Posterior vena cava (tissue), 2 donors: ENCODE measurements at regions not wholly inside any gene's neighbourhood (a gene's known extent, or its start where the extent isn't known, plus 50 kb on each side); places are given as distances from the start of the nearest gene placed in this dataset.
"Not testable (repeated sequence)": the region's sequence is repeated elsewhere in the genome, so short reads cannot be mapped to it uniquely, and the experiment has no call there.

ENCODE experiments used
- DNase-seq: peaks from one replicate; pipeline ENCODE4 v3.0.0-alpha.2; 2020; ENCODE audit warnings: low spot score
- intact Hi-C, 2 donors: fragments of 100-400 bp; cut with DNase I; formaldehyde crosslinking; loops; one replicate each; pipeline versions ENCODE4 v1.14.1 to v1.14.2; 2022 to 2023
- donor health status: DM: yes; HTN: yes; CAD: no.
- donor health status: DM: yes; HTN: yes; CAD: no.

GRCh38 chr10:93216341-93216985 lies 142.8 kb downstream of the CYP26A1 start:
- DNase-seq, result no peak
- intact Hi-C loops, result no loop called here

DNA sequence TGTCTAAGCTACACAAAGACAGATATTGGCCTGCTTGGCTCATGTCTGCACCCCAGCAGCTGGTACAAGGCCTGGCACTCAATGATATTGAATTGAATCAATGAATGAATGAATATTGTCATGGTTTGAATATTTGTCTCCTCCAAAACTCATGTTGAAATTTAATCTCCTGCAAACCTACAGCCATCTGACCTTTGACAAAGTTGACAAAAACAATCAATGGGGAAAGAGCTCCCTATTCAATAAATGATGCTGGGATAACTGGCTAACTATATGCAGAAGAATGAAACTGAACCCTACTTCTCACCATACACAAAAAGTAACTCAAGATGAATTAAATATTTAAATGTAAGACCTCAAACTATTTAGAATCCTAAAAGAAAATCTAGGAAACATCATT lies 144.7 kb downstream of the CYP26A1 start:
- intact Hi-C loops, result no loop called here
- no peak for DNase-seq

DNA sequence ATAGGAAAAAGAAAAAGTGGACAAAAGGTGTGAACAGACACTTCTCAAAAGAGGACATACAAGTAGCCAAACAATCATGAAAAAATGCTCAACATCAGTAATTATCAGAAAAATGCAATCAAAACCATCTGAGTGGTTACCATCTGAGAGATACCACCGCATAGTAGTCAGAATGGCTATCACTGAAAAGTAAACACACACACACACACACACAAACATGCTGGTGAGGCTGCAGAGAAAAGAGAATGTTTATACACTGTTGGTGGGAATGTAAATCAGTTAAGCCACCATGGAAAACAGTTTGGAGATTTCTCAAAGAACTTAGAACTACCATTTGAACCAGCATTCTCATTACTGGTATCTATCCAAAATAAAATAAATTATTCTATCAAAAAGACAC lies 145.7 kb downstream of the CYP26A1 start:
- intact Hi-C loops, result no loop called here
- no peak for DNase-seq

DNA sequence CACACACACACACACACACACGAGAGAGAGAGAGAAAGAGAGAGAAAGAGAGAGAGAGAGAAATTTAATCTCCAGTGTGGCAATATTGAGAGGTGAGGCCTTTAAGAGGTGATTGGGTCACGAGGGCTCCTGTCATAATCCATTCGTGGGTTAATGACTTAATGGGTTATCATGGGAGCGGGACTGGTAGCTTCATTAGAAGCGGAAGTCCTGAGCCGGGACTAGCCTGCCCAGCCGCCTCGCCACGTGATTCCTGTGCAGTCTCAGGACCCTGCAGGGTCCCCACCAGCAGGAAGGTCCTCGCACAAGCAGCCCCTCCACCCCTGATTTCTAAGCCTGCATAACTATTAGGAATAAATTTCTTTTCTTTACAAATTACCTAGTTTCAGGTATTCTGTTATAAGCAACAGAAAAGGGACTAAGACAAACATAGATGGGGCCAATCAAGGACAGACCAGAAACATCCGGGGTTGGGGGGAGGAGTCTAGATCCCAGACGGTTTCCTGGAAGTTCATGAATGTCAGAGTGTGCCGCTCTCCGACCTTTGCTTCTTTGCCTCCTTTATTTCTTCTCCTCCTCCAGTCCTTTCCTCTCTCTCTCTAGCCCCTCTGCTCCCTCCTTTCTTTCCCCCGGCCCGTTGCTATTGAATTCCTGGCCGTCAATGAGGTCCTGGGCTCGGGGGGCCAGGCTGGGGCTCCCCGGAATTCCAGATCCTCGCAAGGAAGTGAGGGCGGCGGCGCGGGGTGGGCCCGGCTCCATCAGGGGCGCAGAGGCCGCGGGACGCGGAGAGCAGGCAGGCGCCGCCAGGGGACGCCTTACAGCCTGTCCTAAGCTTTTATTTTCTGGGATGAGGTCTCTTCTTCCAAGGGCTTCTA lies 146.8 kb downstream of the CYP26A1 start:
- intact Hi-C loops, result loop anchor here in 1 of 2 donors (5.0 kb wide), 1 partner anchor 1578 kb away; no protein-coding TSS in a partner anchor
- no peak for DNase-seq

DNA sequence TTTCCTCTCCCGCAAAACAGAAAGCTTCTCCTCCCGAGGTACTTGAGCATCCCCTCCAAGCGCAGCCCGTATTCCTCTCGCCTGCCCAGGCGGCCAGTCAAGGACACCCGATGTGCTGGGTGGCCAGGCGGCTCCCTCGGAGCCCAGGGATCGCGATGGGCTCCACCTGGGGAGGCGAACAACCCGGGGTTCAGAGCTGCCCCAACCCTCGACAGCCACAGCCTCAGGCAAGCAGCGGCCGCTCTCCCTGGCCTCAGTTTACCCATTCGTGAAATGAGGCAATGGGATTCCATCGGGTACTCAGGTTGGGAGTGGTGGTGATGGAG lies 147.4 kb downstream of the CYP26A1 start:
- DNase-seq, result no peak
- intact Hi-C loops, result loop anchor here in 1 of 2 donors (5.0 kb wide), 1 partner anchor 1579 kb away; no protein-coding TSS in a partner anchor

DNA sequence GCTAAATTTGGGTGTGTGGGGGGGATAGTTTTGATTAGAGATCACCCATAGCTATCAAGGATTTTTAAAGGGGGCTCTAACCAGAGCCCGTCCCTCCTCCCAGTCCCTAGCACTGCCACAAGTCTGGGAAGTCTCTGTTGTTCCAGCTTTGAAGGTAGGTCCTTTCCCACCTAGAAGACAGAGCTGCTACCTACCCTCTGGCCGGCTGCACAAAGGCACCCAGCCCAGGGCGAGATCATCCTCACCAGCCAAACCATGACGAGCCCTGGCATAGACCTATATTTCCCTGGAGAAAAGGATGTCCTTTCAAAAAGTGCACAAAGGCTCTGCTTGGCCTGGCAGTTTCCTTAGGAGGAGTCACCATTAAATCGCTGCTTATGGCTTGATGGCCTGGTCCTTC lies 147.8 kb downstream of the CYP26A1 start:
- no peak for DNase-seq
- intact Hi-C loops, result loop anchor here in 1 of 2 donors (5.0 kb wide), 1 partner anchor 1579 kb away; no protein-coding TSS in a partner anchor

DNA sequence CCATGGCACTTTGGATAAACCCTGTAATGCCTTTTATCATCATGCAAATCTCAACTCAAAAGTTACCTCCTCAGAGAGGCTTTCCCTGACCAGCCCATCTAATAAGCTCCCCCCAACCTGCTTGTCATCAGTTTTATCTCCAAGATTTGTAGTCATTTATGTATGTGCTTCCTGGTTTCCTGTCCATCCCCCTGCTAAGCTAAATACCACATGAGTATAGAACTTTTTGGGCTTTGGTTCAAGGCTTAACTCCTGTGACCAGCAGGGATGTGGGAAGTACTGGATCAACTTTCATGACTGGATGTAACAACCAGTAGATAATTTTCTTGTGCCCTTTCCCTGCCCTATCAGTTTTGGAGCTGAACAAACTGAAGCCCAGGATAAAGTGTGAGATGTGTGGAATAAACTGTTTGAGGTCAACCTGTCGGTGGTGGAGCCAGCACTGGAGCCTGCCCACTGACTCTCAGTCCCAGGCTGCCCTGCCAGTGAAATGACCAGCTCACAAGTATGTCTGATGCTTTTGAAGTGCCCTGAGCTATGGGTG lies 148.6 kb downstream of the CYP26A1 start:
- intact Hi-C loops, result loop anchor here in 1 of 2 donors (5.0 kb wide), 1 partner anchor 1580 kb away; no protein-coding TSS in a partner anchor

GRCh38 chr10:93222876-93223275 lies 149.2 kb downstream of the CYP26A1 start:
- intact Hi-C loops, result loop anchor here in 1 of 2 donors (5.0 kb wide), 1 partner anchor 1581 kb away; no protein-coding TSS in a partner anchor
- DNase-seq, result no peak

More for the DNA sequence above, 148.6 kb downstream of the CYP26A1 start:
- DNase-seq, result no peak

- no peak for DNase-seq
These were observed 149.6 kb downstream of the CYP26A1 start for GRCh38 chr10:93223336-93223735.

DNA sequence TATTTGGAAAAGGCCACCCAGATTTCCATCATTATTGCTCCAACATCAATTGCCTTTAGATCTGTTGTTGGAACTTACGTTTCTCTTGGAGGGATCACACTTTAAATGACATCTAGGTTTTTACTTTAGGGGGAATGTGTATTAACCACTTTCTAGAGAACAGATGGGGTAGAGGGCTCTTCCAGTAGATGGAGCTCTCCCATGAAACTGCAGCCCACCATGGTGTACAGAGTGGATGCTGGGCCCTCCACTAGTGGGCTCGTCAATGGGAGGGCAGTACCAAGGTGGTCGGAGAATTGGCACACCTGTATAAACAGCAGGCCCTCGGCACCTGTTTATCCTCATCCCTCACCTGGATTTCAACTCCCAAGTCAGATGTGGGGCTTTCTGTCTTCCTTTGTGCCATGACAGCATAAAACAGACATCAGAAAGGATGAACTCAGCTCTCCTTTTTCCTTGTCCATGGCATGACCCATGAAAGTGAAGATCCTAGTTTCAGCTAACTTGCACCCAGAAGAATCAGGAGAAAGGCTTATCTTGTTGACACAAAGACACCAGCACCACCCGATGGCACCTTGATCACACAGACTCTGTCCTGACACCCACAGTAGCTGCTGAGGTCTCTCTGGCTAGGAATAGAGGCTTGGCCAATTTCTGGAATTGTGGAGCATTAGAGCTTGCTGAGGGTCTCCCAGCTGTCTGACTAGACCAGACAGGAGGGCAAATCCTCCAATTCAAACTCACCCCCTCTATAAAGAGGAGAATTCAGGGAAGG lies 150.5 kb downstream of the CYP26A1 start:
- intact Hi-C loops, result loop anchor here in 1 of 2 donors (5.0 kb wide), 1 partner anchor 1582 kb away; no protein-coding TSS in a partner anchor
- no peak for DNase-seq

More at GRCh38 chr10:93223336-93223735, 149.6 kb downstream of the CYP26A1 start:
- intact Hi-C loops, result loop anchor here in 1 of 2 donors (5.0 kb wide), 1 partner anchor 1581 kb away; no protein-coding TSS in a partner anchor

DNA sequence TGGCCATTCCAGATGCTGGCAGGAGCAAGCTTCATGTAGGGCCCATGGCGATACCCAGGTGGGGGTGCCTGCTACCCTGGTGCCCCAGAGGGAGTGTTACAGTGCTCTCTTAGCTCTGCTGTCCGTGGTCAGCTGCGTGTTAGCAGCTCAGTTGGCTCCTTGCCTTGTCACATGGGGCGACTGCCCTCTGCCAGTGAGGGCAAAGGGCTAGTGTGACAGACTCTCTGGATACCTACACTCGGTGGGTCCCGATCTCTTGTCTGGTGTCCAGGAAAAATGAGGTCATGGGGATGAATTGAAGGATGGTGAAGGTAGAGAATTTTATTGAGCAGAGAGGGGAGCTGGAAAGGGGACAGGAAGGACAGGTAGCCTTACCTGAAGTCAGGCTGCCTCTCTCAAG lies 152.2 kb downstream of the CYP26A1 start:
- DNase-seq, result no peak
- intact Hi-C loops, result no loop called here

- DNase-seq, result no peak
- intact Hi-C loops, result no loop called here
These were observed 152.9 kb downstream of the CYP26A1 start for GRCh38 chr10:93226619-93227018.

DNA sequence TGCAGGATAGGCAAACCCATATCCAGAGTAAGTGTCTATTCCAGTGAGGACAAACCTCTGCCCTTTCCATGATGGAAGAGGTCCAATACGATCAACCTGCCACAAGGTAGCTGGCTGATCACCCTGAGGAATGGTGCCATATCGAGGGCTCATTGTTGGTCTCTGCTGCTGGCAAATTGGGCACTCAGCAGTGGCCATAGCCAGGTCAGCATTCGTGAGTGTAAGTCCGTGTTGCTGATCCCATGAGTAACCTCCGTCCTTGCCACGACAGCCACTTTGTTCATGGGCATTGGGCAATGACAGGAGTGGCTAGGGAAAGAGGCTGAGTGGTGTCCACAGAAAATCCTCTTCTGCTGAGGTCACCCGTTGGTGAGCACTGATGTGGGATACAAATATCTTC lies 156.9 kb downstream of the CYP26A1 start:
- DNase-seq, intact Hi-C loops: not testable (repeated sequence)

DNA sequence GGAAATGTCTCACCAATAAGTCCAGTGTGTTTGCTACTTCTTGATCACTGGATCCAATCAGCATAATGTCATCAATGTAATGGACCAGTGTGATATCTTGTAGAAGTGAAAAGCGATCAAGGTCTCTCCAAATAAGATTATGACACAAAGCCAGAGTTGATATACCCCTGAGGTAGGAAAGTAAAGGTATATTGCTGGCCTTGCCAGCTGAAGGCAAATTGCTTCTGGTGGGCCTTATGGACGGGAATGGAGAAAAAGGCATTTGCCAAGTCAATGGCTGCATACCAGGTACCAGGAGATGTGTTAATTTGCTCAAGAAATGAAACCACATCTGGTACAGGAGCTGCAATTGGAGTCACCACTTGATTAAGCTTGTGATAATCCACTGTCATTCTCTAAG lies 158.5 kb downstream of the CYP26A1 start:
- DNase-seq, intact Hi-C loops: not testable (repeated sequence)

DNA sequence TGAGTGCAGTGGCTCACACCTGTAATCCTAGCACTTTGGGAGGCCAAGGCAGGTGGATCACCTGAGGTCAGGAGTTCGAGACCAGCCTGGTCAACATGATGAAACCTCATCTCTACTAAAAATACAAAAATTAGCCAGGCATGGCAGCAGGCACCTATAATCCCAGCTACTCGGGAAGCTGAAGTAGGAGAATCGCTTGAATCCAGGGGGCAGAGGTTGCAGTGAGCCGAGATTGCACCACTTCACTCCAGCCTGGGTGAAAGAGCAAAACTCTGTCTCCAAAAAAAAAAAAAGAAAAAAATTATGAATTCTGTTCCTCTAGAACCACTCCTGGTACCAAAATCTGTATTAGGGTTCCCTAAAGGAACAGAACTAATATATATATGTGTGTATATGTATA lies 161.2 kb downstream of the CYP26A1 start:
- DNase-seq, intact Hi-C loops: not testable (repeated sequence)

- intact Hi-C loops, result loop anchor here in 1 of 2 donors (2.0 kb wide), 1 partner anchor 37 kb away; no protein-coding TSS in a partner anchor
- no peak for DNase-seq
These were observed 162.0 kb downstream of the CYP26A1 start for GRCh38 chr10:93235686-93236085.

DNA sequence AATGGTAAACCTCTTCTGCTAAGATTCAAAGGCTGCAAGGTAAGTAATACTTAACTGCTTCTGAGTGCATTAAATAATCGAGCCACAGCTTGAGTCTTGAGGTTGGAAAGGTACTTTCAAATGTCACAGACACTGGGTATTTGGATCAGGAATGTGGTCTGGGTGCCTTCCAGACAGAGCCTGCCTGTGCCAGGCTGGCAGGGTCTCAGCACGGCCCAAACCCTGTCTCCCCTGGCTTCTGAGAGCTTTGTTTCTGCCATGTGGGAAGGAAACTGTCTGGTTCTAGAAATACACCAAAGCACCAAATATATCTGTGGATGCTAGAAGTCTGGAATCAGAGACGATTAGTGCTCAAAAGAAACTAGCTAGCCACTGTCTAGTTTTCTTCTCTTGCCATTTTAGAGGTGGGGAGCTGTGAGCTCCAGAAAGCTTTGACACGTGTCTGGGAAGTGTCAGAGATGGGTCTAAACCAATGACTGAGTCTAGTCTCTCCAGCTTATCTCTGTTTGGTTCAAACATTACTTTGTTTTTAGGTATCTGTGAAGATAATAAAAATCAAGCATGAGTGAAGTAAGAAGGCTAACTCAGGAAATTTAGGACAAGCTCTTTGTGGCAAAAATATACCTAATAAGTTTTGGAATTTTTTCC lies 162.8 kb downstream of the CYP26A1 start:
- no peak for DNase-seq
- intact Hi-C loops, result loop anchor here in 1 of 2 donors (2.0 kb wide), 1 partner anchor 38 kb away; no protein-coding TSS in a partner anchor

DNA sequence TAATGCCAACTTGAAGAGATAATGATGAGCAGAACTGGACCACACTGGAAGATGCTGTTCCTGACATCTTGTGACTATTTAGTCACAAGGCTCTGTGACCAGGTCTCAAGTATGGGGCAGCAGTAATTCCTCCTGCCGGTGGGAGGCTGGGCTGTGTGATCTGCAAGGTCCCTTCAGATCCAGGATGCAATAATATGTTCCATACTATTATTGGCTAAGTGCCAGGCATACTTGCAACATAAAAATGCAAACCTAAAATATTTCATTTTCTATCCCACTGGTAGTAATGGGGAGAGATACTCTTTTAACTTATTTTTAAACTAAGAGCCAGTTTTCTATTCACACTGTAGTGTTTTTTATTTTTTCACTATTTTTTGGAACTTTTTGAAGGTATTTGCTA lies 171.5 kb downstream of the CYP26A1 start:
- intact Hi-C loops, result no loop called here
- DNase-seq, result no peak

DNA sequence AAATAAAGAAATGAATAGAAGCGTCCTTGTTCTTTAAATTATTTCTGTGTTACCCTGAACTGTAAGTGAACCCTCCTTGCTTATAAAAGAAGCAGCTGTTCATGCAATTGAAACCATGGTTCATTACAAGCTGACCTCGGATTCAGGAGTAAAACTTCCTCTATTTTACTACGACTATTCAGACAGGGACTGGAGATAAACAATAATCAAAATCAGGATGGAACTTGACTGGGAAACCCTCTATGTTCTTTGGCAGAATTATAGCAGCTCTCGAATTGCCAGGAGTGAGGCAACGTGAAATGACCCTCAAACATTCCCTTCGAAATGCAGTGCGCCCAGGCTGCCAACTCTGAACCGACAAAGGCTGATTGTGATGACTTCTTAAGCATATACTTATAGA lies 172.1 kb downstream of the CYP26A1 start:
- intact Hi-C loops, result no loop called here
- DNase-seq, result no peak
